ENCODE measurements at regions not wholly inside any gene's neighbourhood (a gene's known extent, or its start where the extent isn't known, plus 50 kb on each side); places are given as distances from the start of the nearest gene placed in this dataset.
"Not testable (repeated sequence)": the region's sequence is repeated elsewhere in the genome, so short reads cannot be mapped to it uniquely, and the experiment has no call there.

GRCh38 chr9:129544761-129545160 is 76.1 kb downstream of the C9orf50 start:
- no peak for DNase-seq

DNA sequence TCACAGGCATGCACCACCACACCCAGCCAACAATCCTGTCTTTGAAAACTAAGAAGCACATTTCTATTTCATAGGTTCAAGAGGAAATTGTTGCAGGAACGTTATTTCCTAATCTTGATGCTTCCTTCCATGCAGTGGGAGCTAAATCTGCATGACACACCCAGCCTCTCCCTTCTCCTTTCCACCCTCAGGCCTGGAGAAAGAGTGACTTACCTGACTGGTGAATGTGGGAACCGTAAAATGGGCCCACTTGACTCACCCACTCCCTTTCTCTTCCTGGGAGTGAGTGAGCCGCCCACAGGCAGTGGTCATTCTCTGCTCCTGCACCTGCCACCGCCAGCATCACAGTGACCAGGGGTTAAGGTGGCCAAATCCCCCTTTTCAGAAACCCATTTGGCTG is 78.2 kb downstream of the C9orf50 start:
- DNase-seq: no peak

DNA sequence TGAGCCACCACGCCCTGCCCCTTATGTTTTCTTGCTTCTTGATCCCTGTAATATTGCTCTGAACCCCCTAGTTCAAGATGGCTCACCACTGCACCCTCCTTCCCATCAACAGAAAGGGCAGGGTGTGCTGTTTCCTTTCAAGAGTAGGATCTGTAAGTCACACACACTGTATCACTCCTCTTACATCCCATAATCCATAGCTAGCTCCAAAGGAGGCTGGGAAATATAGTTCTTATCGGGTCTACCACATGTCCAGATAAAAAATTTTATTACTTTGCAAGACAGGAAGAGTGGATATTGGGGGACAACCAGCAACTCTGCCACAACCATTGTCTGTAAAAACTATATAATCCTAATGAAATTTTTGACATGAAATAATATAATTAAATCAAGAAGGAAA is 79.6 kb downstream of the C9orf50 start:
- DNase-seq: no peak

GRCh38 chr9:129539446-129539845 is 81.5 kb downstream of the C9orf50 start:
- DNase-seq: no peak

- DNase-seq: not testable (repeated sequence)
Measured at GRCh38 chr9:129531860-129532402, 89.0 kb downstream of the C9orf50 start.

GRCh38 chr9:129527955-129528354 is 92.9 kb downstream of the C9orf50 start:
- DNase-seq: not testable (repeated sequence)

- DNase-seq: no peak
Measured at GRCh38 chr9:129525656-129526196, 95.2 kb downstream of the C9orf50 start.

DNA sequence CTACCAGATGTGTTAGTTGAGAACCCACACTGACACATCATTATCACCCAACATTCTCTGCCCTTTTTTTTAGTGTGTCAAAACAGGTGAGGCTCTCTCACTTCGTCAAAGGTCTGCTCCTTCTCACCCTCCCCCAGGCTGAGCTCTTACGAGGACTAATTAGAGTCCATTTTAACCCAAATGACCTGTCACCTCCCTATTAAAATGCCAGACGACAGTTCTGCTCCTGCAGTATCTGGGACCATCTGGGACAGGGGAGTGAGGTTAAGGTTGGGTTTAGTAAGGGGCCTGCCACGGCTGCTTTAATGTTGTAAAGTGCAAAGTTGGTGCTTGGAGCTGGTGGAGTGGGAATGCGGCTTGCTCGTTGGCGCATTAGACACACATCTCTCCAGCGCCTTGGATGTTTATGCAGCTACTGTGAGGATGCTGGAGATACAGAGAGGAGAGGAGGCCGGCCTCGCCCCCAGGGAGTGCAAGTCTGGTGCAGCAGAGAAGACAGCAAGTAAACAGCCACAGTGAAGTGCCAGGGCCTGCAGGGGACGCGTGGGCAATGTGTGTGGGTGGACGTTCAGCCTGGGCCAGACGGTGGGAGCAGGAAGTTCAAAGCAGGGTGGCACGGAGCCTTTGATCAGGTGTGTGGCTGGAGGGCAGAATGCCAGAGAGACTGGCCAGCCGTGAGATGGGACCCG is 96.2 kb downstream of the C9orf50 start:
- no peak for DNase-seq

DNA sequence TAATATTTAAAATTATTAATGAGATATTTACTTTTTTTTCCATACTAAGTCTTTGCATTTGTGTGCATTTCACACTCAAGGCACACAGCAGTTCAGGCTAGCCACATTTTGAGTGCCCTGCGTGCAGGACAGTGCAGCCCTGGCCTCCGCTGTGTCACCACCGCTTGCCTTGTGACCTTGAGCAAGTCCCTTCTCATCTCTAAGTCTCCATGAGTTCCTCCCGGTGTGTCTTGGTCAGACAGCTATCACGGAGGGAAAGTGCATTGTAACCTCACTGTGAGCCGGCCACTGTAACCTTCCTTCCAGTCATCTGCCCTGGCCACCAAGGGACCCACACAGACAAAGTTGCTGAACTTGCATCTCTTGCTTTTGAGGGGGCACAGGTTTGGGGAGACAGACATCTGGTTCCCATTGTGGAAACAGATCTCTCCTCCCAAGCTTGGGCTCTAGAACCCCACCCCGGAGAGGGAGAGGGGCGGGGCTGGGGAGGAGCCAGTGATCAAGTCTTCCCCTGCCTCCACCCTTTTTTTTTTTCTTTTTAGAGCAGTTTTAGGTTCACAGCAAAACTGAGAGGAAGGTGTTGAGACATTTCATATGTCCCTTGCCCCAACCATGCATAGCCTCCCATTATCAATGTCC is 96.8 kb downstream of the C9orf50 start:
- peak; percentile 9 for DNase-seq

GRCh38 chr9:129522351-129522750 is 98.5 kb downstream of the C9orf50 start:
- no peak for DNase-seq

DNA sequence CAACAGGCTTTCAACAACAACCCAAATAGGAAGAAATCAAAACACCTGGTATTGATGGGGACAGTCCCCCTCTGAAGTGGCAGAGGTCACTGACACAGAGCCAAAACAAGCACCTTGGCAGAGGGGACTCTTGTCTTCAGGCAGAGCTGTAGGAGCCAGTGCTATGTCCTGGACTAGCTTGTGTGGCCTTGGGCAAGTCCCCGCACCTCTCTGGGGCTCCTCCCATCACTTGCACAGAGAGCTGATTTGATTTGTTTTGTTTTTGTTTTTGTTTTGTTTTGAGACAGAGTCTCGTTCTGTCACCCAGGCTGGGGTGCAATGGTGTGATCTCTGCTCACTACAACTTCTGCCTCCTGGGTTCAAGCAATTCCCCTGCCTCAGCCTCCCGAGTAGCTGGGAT is 100.8 kb downstream of the C9orf50 start:
- no peak for DNase-seq

DNA sequence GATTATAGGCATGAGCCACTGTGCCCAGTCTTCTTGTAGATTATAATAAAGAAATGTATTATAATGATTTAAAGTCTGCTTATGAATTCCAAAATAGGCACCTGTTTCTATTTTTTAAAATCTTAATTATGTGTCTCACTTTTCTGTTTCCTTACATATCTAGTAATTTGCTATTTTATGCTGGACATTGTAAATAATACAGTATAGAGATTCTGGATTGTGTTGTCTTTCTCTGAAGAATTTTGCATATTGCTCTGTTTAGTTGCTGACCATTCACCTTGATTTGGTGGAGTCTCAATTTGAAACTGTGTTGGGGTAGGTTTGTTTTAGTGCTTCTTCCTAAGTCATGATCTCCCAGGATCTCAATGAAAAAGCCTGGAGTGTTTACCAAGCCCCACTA is 102.8 kb downstream of the C9orf50 start:
- no peak for DNase-seq

- DNase-seq: no peak
Measured at GRCh38 chr9:129517006-129517405, 103.9 kb downstream of the C9orf50 start.

- no peak for DNase-seq
Measured at GRCh38 chr9:129514891-129515290, 106.0 kb downstream of the C9orf50 start.

DNA sequence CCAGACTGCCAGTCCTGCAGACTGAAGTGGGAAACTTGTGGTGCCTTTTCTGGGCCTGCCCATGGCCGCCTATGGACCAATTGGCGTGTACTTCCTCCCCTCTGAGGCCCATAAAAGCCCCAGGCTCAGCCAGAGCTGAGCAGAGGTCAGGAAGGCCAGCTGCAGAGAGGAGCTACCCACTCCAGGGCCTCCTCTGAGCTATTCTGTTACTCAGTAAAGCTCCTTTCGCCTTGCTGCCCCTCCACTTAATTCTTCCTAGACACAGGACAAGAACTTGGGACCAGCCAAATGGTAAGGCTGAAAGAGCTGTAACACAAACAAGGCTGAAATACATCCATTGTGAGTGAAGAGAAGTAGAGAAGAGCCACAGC is 106.4 kb downstream of the C9orf50 start:
- no peak for DNase-seq

DNA sequence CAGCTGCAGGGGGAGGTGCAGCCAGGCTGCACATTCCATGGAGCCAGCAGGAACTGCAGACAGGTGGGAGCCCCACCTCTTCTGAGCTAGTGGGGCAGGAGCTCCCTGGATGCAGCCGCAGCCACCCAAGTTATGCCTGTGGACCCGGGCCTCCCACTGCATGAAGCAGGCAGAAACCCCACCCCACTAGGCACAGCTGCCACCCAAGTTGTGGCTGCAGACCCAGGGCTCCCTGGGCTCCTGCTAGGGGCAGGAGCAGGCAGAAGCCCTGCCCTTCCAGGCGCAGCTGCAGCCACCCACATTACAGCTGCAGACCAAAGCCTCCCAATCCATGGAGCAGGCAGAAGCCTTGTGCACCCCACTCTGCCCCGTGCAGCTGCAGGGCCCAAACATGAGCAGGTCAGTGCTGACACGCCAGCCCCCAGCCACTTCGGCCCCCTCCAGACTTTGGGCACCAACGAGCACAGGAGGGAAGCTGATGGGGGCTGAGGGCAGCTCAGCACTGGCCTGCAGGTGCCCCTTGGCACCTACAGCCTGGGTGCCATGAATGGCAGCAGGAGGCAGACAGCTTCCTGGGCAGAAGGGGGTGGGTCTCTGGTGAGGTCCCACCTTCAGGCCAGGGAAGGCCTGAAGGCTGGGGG is 106.9 kb downstream of the C9orf50 start:
- no peak for DNase-seq

DNA sequence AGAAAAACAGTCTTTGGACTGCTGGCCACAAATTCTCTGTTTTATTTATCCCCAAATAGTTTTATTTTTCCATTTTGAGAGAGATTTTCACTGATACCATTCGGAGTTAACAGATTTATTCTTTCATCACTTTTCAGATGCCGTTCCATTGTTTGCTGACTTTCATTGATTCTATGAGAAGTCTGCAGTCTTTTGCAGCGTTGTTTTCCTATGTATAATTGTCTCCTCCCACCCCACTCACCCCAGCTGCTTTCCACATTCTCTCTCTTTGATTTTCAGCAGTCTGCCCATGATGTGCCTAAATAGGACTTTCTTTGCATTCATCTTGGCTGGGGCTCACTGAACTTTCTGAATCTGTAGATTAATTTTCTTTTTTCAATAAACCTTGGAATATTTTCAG is 107.6 kb downstream of the C9orf50 start:
- no peak for DNase-seq

DNA sequence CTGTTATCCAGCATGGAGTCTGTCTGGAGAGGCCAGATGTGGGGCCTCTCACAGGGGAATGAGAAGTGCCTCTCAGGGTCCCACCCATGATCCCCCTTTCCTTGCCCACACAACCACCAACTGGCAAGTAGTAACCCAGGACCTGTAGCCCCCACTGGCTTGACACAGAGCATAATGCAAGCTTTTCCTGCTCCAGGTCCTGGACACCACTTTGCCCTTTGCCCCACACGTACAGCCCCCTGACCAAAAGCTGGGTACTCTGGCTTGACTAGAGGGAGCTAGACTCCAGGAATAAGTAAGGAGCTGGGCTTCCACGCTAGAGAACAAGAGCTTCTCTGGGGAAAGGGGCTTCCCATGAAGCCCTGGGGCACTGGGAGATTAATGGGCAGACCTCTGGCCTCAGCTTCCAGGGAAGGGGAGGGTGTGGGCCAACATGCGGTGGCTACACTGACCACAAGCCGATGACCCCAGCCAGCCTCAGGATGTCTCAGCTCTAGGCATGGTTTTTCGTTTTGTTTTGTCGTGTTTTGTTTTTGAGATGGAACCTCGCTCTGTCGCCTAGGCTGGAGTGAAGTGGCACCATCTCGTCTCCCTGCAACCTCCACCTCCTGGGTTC is 109.5 kb downstream of the C9orf50 start:
- no peak for DNase-seq

- DNase-seq: no peak
Measured at GRCh38 chr9:129509533-129509928, 111.4 kb downstream of the C9orf50 start.

- DNase-seq: no peak
Measured at GRCh38 chr9:129507805-129508204, 113.1 kb downstream of the C9orf50 start.

GRCh38 chr9:129506892-129507291 is 114.0 kb downstream of the C9orf50 start:
- DNase-seq: no peak

DNA sequence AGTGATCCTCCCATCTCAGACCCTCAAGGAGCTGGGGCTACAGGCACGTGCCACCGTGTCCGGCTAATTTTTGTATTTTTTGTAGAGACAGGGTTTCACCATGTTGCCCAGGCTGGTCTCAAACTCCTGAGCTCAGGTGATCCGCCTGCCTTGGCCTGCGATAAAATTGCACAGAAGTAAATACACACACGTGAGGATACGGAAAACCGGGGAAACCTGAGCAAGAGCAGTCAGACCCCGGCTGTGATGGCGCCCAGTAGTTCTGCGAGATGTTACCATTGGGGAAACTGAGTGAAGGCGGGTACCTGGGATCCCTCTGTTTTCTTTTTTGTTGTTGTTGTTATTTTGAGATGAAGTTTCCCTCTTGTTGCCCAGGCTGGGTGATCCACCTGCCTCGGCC is 114.9 kb downstream of the C9orf50 start:
- no peak for DNase-seq

- DNase-seq: no peak
Measured at GRCh38 chr9:129505270-129505902, 115.5 kb downstream of the C9orf50 start.

Measured in hematopoietic multipotent progenitor cell treated with erythropoietin and hydrocortisone succinate and interleukin-3 and kit ligand, for 8 days (in vitro differentiated cells).